IMR-90 (cell line): ENCODE measurements at regions not wholly inside any gene's neighbourhood (a gene's known extent, or its start where the extent isn't known, plus 50 kb on each side); places are given as distances from the start of the nearest gene placed in this dataset.
A peak's percentile ranks its signal among the peaks of the same experiment; 100 is the strongest.

Source experiments
- ATAC-seq: fragments of 200-7000 bp; cut with Tn5 transposase; 2 replicates; pipeline ENCODE4 v1.9.1; 2020; ENCODE audit warnings: low read depth, mild to moderate bottlenecking, moderate library complexity
- BruUV-seq: library from RNA; stranded (reverse); fragments of 400-500 nt; replicated peaks from 2 replicates; lab custom pipeline; 2021; lab: Mats Ljungman, UMichigan
- CTCF ChIA-PET: fragments of 300-600 bp; formaldehyde crosslinking; extraction: SDS; loops from one replicate; lab custom pipeline; 2021; ENCODE audit warnings: antibody characterized with exemption; lab: Yijun Ruan, JAX
- POLR2A ChIA-PET: fragments of 300-600 bp; sonication (Branson Sonifier 250); formaldehyde crosslinking; loops from one replicate; lab custom pipeline; 2022; ENCODE audit warnings: antibody characterized with exemption; ENCODE audit not compliant: unreplicated experiment; lab: Charles Lee
- DNase-seq: peaks from one replicate; pipeline ENCODE4 v3.0.0; 2013
- H2AFZ ChIP-seq: replicated peaks from 2 replicates; pipeline ENCODE3; 2013; ENCODE audit warnings: low read length, mild to moderate bottlenecking; ENCODE audit not compliant: poor library complexity
- H2AK5ac ChIP-seq: 2 replicates; pipeline ENCODE4 v1.6.1; 2013; ENCODE audit warnings: low read depth, low read length, inconsistent platforms
- H2AK9ac ChIP-seq: replicated peaks from 2 replicates; pipeline ENCODE3; 2013; ENCODE audit warnings: mild to moderate bottlenecking, low read depth, low read length, moderate library complexity; ENCODE audit not compliant: poor library complexity
- H2BK120ac ChIP-seq: 2 replicates; pipeline ENCODE4 v1.6.1; 2013; ENCODE audit warnings: low read depth, low read length, inconsistent platforms
- H2BK15ac ChIP-seq: 3 replicates; pipeline ENCODE4 v1.6.1; 2013; ENCODE audit warnings: low read depth, low read length, inconsistent platforms
- H2BK20ac ChIP-seq: 2 replicates; pipeline ENCODE4 v1.6.1; 2013; ENCODE audit warnings: low read depth, mild to moderate bottlenecking, inconsistent platforms, low read length, moderate library complexity
- H2BK5ac ChIP-seq: 2 replicates; pipeline ENCODE4 v1.6.1; 2013; ENCODE audit warnings: mild to moderate bottlenecking, low read depth, low read length, inconsistent platforms; ENCODE audit not compliant: poor library complexity, severe bottlenecking
- H3K14ac ChIP-seq: replicated peaks from 2 replicates; pipeline ENCODE4 v1.6.1; 2013; ENCODE audit warnings: low read depth, low read length, inconsistent platforms
- H3K18ac ChIP-seq: 2 replicates; pipeline ENCODE4 v1.6.1; 2013; ENCODE audit warnings: low read depth, low read length, control low read depth
- H3K23ac ChIP-seq: 2 replicates; pipeline ENCODE4 v1.6.1; 2013; ENCODE audit warnings: low read depth, low read length, inconsistent platforms
- H3K27ac ChIP-seq: 2 replicates; pipeline ENCODE4 v1.5.1; 2013; ENCODE audit warnings: mild to moderate bottlenecking, control low read depth, low read length; ENCODE audit not compliant: insufficient read depth
- H3K27me3 ChIP-seq: 2 replicates; pipeline ENCODE4 v1.6.1; 2013; ENCODE audit warnings: low read length; ENCODE audit not compliant: control insufficient read depth, insufficient read depth
- H3K36me3 ChIP-seq: 2 replicates; pipeline ENCODE4 v1.6.1; 2013; ENCODE audit warnings: low read length, mixed read lengths; ENCODE audit not compliant: control insufficient read depth, insufficient read depth
- H3K4ac ChIP-seq: 2 replicates; pipeline ENCODE4 v1.6.1; 2013; ENCODE audit warnings: low read depth, low read length, inconsistent platforms
- H3K4me1 ChIP-seq: 2 replicates; pipeline ENCODE4 v1.6.1; 2013; ENCODE audit warnings: low read length, mixed read lengths; ENCODE audit not compliant: control insufficient read depth, insufficient read depth
- H3K4me2 ChIP-seq: 2 replicates; pipeline ENCODE4 v1.6.1; 2013; ENCODE audit warnings: low read depth, mild to moderate bottlenecking, control low read depth, low read length, moderate library complexity
- H3K4me3 ChIP-seq: 2 replicates; pipeline ENCODE4 v1.5.1; 2013; ENCODE audit warnings: low read depth, mild to moderate bottlenecking, control low read depth, low read length, moderate library complexity; ENCODE audit not compliant: insufficient read depth
- H3K56ac ChIP-seq: 2 replicates; pipeline ENCODE4 v1.6.1; 2013; ENCODE audit warnings: low read length, inconsistent platforms; ENCODE audit not compliant: insufficient read depth; ENCODE audit errors: extremely low read depth
- H3K79me1 ChIP-seq, 2 experiments: 2 replicates each; pipeline ENCODE4 v1.6.1; 2013; ENCODE audit warnings: low read length in 2 of 2, inconsistent platforms in 1 of 2, low read depth in 1 of 2
- H3K9ac ChIP-seq: 2 replicates; pipeline ENCODE4 v1.6.1; 2013; ENCODE audit warnings: low read depth, low read length, control low read depth
- H3K9me1 ChIP-seq: 2 replicates; pipeline ENCODE4 v1.6.1; 2013; ENCODE audit warnings: low read length, inconsistent platforms; ENCODE audit not compliant: insufficient read depth
- H3K9me3 ChIP-seq: 2 replicates; pipeline ENCODE4 v1.6.1; 2013; ENCODE audit warnings: low read length; ENCODE audit not compliant: control insufficient read depth, insufficient read depth
- H4K20me1 ChIP-seq: 2 replicates; pipeline ENCODE4 v1.6.1; 2013; ENCODE audit warnings: low read length, inconsistent platforms; ENCODE audit not compliant: insufficient read depth
- H4K5ac ChIP-seq: 2 replicates; pipeline ENCODE4 v1.6.1; 2013; ENCODE audit warnings: mild to moderate bottlenecking, low read depth, low read length, control low read depth
- H4K8ac ChIP-seq, 2 experiments: 2 replicates each; pipeline ENCODE4 v1.6.1; 2013; ENCODE audit warnings: low read depth in 2 of 2, low read length in 2 of 2, control low read depth in 1 of 2, inconsistent platforms in 1 of 2
- H4K91ac ChIP-seq: 2 replicates; pipeline ENCODE4 v1.6.1; 2013; ENCODE audit warnings: low read depth, low read length, inconsistent platforms; ENCODE audit not compliant: insufficient read depth
- BHLHE40 ChIP-seq: fragments of 150-350 bp; IDR thresholded peaks from 2 replicates; pipeline ENCODE4 v1.6.1; 2016; ENCODE audit warnings: mild to moderate bottlenecking, low read depth, low read length
- CEBPB ChIP-seq: IDR thresholded peaks from 2 replicates; pipeline ENCODE4 v1.6.1; 2012; ENCODE audit warnings: low read depth, low read length, improper control_type of control experiment
- CHD1 ChIP-seq: IDR thresholded peaks from 2 replicates; pipeline ENCODE4 v1.6.1; 2012; ENCODE audit warnings: low read depth, low read length, improper control_type of control experiment
- FOS ChIP-seq: fragments of 150-350 bp; IDR thresholded peaks from 2 replicates; pipeline ENCODE4 v1.6.1; 2016; ENCODE audit warnings: low read depth, low read length
- MAFK ChIP-seq: IDR thresholded peaks from 2 replicates; pipeline ENCODE4 v1.6.1; 2012; ENCODE audit warnings: low read depth, low read length, improper control_type of control experiment
- MAZ ChIP-seq: IDR thresholded peaks from 2 replicates; pipeline ENCODE4 v1.6.1; 2012; ENCODE audit warnings: low read depth, mild to moderate bottlenecking, low read length, improper control_type of control experiment, moderate library complexity, borderline replicate concordance
- MXI1 ChIP-seq: IDR thresholded peaks from 2 replicates; pipeline ENCODE4 v1.6.1; 2012; ENCODE audit warnings: low read depth, mild to moderate bottlenecking, low read length, moderate library complexity, borderline replicate concordance
- NFE2L2 ChIP-seq: fragments of 150-350 bp; IDR thresholded peaks from 2 replicates; pipeline ENCODE4 v1.6.1; 2016; ENCODE audit warnings: low read depth, mild to moderate bottlenecking, low read length
- POLR2A ChIP-seq: IDR thresholded peaks from 2 replicates; pipeline ENCODE4 v1.6.1; 2012; ENCODE audit warnings: mild to moderate bottlenecking, low read depth, low read length
- RAD21 ChIP-seq: IDR thresholded peaks from 2 replicates; pipeline ENCODE4 v1.6.1; 2012; ENCODE audit warnings: low read length, improper control_type of control experiment
- RCOR1 ChIP-seq: IDR thresholded peaks from 2 replicates; pipeline ENCODE4 v1.6.1; 2012; ENCODE audit warnings: mild to moderate bottlenecking, low read length, improper control_type of control experiment; ENCODE audit not compliant: insufficient replicate concordance
- RFX5 ChIP-seq: IDR thresholded peaks from 2 replicates; pipeline ENCODE4 v1.8.0; 2012; ENCODE audit warnings: low read depth, mild to moderate bottlenecking, low read length, moderate library complexity
- SMC3 ChIP-seq: fragments of 150-350 bp; IDR thresholded peaks from 2 replicates; pipeline ENCODE4 v1.6.1; 2016; ENCODE audit warnings: low read depth, mild to moderate bottlenecking, antibody characterized with exemption, low read length, moderate library complexity
- USF2 ChIP-seq: fragments of 150-350 bp; IDR thresholded peaks from 2 replicates; pipeline ENCODE4 v1.6.1; 2017; ENCODE audit warnings: mild to moderate bottlenecking, antibody characterized with exemption, low read length, low read depth
- WGBS, 2 experiments: methylation state at CpG; one replicate each; pipeline versions ENCODE4 v1.1.5 to v1.1.7; 2013; ENCODE audit warnings: missing lambda C conversion rate in 2 of 2; ENCODE audit not compliant: insufficient read length in 1 of 2; ENCODE audit errors: extremely low coverage in 2 of 2; 5-methylcytosine and 5-hydroxymethylcytosine counted together
- dilution Hi-C: fragments of 300-500 bp; cut with HindIII; formaldehyde crosslinking; loops from one replicate; pipeline ENCODE4 v1.14.3; 2018; ENCODE audit warnings: low sequenced_read_pairs; ENCODE audit not compliant: unreplicated experiment
- in situ Hi-C: fragments of 300-500 bp; cut with MboI; formaldehyde crosslinking; loops from 3 replicates; pipeline ENCODE4 v1.14.3; 2019; ENCODE audit warnings: low sequenced_read_pairs, inconsistent platforms, mixed read lengths
- intact Hi-C: fragments of 100-400 bp; cut with micrococcal nuclease; formaldehyde crosslinking; loops from 2 replicates; pipeline ENCODE4 v1.10.0; 2022
- TF ChIP-seq, protein P1 (sequence below): fragments of 150-350 bp; IDR thresholded peaks from 2 replicates; pipeline ENCODE4 v1.6.1; 2016; ENCODE audit warnings: low read depth, mild to moderate bottlenecking, low read length, moderate library complexity, borderline replicate concordance
- TF ChIP-seq, protein P2 (sequence below): conservative IDR thresholded peaks from 2 replicates; pipeline ENCODE4 v1.5.1; 2012; ENCODE audit warnings: mild to moderate bottlenecking, low read depth, low read length, improper control_type of control experiment

GRCh38 chr11:103547691-103548090 lies 438.5 kb downstream of the DYNC2H1 start:
- no peak overlapping the region for H3K56ac ChIP-seq
- DNase-seq (no peak), ATAC-seq (no peak)
- ChIA-PET POLR2A (no interaction called here), CTCF (interaction anchor here (2.8 kb wide), 1 partner anchor 10 kb away, joined by 14 read pairs; no protein-coding TSS in a partner anchor)
- intact Hi-C loops (no loop called here), dilution Hi-C loops (no loop called here), in situ Hi-C loops (no loop called here)
- 100% methylated on average over 1 of the region's 5 CpGs; no CpG with 5 or more reads in 1 of the 2 experiments for WGBS, 2 experiments
- H2BK120ac ChIP-seq, result no peak overlapping the region
- H3K23ac ChIP-seq, result no peak overlapping the region; the same call in 1 of the 2 replicates
- H2BK5ac ChIP-seq, result no peak overlapping the region
- peak overlapping the region; percentile 58 for H2AFZ ChIP-seq
- no peak overlapping the region for H3K9ac ChIP-seq
- no peak overlapping the region for H3K27ac ChIP-seq
- no TSS peak for BruUV-seq
- H3K9me1 ChIP-seq, result 0 out of 2 replicates have a peak, but pooled peaks cover 4% of the 10 kb centered on the region
- no peaks in the 10 kb centered on the region for H3K79me1 ChIP-seq
- H3K18ac ChIP-seq, result no peak overlapping the region
- no peaks in the 10 kb centered on the region for H3K9me3 ChIP-seq
- no peak overlapping the region for H3K4me2 ChIP-seq
- no peak overlapping the region for H3K4me3 ChIP-seq
- H4K91ac ChIP-seq, result no peak overlapping the region
- no peak overlapping the region for H2BK15ac ChIP-seq
- H3K36me3 ChIP-seq, result no peaks in the 10 kb centered on the region
- H2BK20ac ChIP-seq, result no peak overlapping the region
- H4K5ac ChIP-seq, result no peak overlapping the region
- no peak overlapping the region for H4K8ac ChIP-seq
- TF ChIP-seq, protein P1, sequence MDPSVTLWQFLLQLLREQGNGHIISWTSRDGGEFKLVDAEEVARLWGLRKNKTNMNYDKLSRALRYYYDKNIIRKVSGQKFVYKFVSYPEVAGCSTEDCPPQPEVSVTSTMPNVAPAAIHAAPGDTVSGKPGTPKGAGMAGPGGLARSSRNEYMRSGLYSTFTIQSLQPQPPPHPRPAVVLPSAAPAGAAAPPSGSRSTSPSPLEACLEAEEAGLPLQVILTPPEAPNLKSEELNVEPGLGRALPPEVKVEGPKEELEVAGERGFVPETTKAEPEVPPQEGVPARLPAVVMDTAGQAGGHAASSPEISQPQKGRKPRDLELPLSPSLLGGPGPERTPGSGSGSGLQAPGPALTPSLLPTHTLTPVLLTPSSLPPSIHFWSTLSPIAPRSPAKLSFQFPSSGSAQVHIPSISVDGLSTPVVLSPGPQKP, result no peak
- TF ChIP-seq BHLHE40 (no peak), NFE2L2 (no peak), RAD21 (no peak), FOS (no peak), MAFK (no peak), MAZ (no peak), RCOR1 (no peak), SMC3 (no peak), MXI1 (no peak), CEBPB (no peak), POLR2A (no peak), CHD1 (no peak), RFX5 (no peak), USF2 (no peak)
- TF ChIP-seq, protein P2, sequence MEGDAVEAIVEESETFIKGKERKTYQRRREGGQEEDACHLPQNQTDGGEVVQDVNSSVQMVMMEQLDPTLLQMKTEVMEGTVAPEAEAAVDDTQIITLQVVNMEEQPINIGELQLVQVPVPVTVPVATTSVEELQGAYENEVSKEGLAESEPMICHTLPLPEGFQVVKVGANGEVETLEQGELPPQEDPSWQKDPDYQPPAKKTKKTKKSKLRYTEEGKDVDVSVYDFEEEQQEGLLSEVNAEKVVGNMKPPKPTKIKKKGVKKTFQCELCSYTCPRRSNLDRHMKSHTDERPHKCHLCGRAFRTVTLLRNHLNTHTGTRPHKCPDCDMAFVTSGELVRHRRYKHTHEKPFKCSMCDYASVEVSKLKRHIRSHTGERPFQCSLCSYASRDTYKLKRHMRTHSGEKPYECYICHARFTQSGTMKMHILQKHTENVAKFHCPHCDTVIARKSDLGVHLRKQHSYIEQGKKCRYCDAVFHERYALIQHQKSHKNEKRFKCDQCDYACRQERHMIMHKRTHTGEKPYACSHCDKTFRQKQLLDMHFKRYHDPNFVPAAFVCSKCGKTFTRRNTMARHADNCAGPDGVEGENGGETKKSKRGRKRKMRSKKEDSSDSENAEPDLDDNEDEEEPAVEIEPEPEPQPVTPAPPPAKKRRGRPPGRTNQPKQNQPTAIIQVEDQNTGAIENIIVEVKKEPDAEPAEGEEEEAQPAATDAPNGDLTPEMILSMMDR, result no peak
- no peak overlapping the region for H2AK5ac ChIP-seq
- peak overlapping the region; percentile 69; the same call in 1 of the 2 replicates for H3K14ac ChIP-seq
- no peaks in the 10 kb centered on the region for H4K20me1 ChIP-seq
- no peak overlapping the region for H2AK9ac ChIP-seq
- H3K4me1 ChIP-seq, result no peaks in the 10 kb centered on the region
- no peak overlapping the region; the same call in 1 of the 2 replicates for H3K4ac ChIP-seq
- H3K27me3 ChIP-seq, result no peaks in the 10 kb centered on the region
